ENCODE measurements at regions not wholly inside any gene's neighbourhood (a gene's known extent, or its start where the extent isn't known, plus 50 kb on each side); places are given as distances from the start of the nearest gene placed in this dataset.

- no peak for DNase-seq
These were observed 1267.6 kb downstream of the OTOL1 start for GRCh38 chr3:162764051-162764807.

DNA sequence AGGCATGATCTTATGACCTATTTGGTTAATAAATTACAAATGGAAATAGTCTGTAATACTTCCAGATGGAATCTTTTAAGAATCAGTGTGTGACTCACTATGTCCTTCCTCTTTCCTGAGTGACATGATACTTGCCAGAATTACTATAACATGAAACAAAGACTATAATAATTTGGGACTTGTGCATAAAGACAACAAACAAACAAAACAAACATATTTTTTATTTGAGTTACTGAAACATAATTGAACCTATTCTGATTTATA lies 1268.1 kb downstream of the OTOL1 start:
- no peak for DNase-seq

GRCh38 chr3:162765524-162765923 lies 1268.9 kb downstream of the OTOL1 start:
- DNase-seq: no peak

- DNase-seq: no peak
These were observed 1273.0 kb downstream of the OTOL1 start for GRCh38 chr3:162769564-162769963.

DNA sequence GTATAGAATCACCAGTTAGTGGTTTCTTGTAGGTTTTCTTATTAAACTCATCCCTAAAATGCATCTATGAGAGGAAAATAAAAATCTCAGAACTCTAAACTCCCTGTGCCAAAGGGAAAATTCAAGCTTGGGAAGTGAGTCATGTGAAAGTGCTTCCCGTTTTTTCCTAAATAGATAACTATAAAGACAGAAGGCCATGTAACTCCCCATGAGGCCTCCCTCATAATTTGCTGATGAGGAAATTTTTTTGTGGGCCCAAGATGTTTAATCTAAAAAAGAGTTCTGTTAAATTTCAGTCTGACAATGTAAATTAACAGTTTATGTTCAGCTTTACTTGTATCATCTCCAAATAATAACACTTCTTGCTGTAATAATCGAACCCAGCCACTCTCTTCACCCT lies 1273.9 kb downstream of the OTOL1 start:
- peak; percentile 3 for DNase-seq

DNA sequence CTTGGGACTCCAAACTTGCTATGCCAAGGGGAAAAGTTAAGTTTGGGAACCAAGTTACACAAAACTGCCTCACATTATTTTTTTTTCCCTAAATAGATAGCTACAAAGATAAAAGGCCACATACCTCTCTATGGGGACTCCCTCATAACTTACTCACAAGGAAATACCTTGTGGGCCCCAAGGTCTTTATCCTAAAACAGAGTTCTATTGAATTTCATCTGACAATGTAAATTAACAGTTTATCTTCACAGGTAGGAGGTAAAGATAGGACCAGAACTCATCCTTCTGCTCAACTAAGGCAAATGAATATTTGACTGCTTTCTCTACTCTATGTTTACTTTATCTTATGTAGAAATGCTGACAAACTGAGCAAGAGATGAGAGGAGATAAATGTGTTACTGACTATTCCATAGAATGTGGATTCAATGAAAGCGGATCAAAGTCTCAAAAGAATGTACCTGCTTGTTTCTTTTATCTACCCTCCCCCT lies 1278.0 kb downstream of the OTOL1 start:
- no peak for DNase-seq

- no peak for DNase-seq
These were observed 1279.5 kb downstream of the OTOL1 start for GRCh38 chr3:162776148-162776547.

DNA sequence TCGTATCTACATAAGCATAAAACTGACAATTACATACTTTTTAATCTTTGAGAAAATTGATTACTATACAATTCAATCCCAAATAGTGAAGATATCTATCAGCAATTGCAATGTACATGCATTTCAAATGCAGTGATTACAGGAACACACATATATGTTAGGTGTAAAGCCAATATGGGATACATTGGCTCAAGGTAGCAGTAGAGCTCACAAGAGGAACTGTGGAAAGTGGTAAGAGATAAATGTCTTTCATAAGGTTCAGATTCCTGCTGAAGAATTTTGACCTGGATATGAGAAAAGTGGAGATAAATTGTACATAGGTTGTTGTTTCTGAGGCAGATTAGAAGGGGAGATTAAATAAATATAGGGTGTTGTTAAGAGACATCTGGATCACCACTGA lies 1280.5 kb downstream of the OTOL1 start:
- DNase-seq: no peak

- no peak for DNase-seq
These were observed 1283.7 kb downstream of the OTOL1 start for GRCh38 chr3:162780313-162780712.

GRCh38 chr3:162799910-162800309 lies 1303.3 kb downstream of the OTOL1 start:
- peak; percentile 4 for DNase-seq

DNA sequence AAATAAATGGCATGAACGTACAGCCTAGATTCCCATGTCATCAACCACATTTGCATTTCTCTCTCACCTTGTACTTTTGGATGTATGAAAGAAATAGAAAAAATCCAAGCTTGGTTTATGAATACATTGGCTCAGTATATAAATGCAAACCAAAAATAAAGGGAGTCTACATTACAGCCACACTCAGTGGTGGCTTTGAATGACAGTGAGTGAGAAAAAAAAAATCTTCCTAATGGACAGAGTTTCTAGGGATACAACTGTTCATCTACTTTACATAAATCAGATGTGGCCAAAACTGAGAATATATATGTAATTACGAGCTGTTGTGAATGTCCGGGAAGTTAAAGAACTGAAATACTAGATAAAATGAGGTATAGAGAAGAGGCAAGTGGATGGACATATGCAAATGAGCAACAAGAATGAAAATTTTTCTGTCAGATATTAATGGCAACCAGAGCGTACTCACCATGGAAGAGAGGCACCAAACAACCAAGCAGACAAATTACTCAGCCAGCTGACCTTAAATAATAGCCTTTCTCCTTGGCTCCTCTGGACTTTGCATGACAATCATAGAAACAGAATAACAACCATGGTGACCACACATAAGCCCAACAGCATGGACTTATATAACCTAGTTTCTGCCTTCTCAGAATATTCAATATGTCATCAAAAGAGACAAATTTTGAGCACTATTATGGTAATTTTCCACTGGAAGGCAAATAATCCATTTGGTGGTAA lies 1305.8 kb downstream of the OTOL1 start:
- DNase-seq: no peak

DNA sequence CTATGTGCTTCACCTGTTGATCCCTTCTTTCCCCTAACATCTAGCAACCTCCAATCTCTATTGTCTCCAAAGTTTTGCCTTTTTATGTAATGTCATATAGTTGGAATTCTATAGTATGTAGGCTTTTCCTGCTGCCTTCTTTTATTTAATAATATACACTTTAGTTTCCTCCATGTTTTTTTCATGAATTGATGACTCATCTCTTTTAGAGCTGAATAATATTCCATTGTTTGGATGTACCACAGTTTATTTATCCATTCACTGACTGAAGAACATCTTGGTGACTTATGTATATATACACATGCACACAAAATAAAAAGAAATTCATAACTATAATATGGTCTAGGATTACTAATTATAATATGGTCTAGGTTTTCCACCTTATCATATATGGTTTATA lies 1314.2 kb downstream of the OTOL1 start:
- DNase-seq: no peak

DNA sequence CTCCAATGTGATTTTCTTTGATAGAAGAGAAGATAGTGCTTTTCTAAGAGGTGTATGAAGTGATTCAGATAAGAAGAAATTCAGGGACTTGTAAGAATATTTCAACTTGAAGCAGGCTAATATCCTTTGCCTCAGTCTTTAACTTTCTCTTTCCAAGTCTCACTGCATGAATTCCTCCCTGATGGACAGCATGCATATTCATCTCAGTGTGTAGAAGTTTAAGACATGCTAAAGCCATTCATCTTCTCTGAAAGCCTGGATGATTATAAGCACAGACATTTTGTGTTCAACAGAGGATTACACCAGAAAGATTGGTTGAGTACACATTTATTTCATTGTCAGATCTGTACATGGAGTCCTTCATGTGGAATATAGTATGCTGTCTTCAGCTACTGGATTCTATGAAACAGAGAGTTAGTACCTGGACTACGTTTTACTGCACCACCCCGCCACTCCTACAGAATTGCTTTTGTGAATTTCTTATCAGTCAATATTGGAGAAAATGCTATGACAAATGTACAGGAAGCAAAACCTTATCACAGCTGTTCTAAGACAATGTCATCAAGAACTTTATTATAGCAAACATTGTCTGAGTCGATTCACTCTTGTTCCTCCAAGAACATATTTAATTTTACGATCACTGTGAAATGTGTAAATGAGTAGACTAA lies 1346.1 kb downstream of the OTOL1 start:
- DNase-seq: no peak

- no peak for DNase-seq
These were observed 1349.3 kb downstream of the OTOL1 start for GRCh38 chr3:162845918-162846317.

DNA sequence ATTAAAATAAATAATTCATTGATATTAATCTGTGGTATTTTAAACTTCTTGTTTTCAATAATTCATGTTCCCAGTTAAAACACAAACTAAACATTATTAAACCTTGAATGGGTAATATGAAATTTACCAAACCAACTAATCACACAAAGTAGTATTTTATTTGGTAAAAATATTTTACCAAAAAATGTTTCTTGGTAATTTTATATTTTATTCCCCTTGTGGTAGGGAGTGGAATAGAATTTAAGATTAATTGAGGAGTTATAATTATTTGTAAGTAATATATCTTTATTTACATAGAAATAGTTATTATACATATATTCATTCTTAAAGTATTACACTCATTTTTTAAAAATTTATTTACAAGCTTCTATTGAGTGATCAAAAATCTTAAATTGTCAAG lies 1350.9 kb downstream of the OTOL1 start:
- DNase-seq: no peak

GRCh38 chr3:162863579-162863978 lies 1367.0 kb downstream of the OTOL1 start:
- DNase-seq: no peak

- no peak for DNase-seq
These were observed 1368.9 kb downstream of the OTOL1 start for GRCh38 chr3:162865466-162865865.

- no peak for DNase-seq
These were observed 1382.5 kb downstream of the OTOL1 start for GRCh38 chr3:162879021-162879562.

GRCh38 chr3:162884373-162884772 lies 1387.8 kb downstream of the OTOL1 start:
- DNase-seq: no peak

- DNase-seq: no peak
These were observed 1396.5 kb downstream of the OTOL1 start for GRCh38 chr3:162892921-162893793.

- no peak for DNase-seq
These were observed 1400.7 kb downstream of the OTOL1 start for GRCh38 chr3:162897291-162897690.

GRCh38 chr3:162932503-162932902 lies 1435.9 kb downstream of the OTOL1 start:
- DNase-seq: no peak

GRCh38 chr3:162933656-162934055 lies 1437.0 kb downstream of the OTOL1 start:
- no peak for DNase-seq

All from HCEC 1CT (cell line).